Loucy (cell line): ENCODE measurements at regions not wholly inside any gene's neighbourhood (a gene's known extent, or its start where the extent isn't known, plus 50 kb on each side); places are given as distances from the start of the nearest gene placed in this dataset.

Experiments used
- H2AFZ ChIP-seq: fragments of 200-600 bp; sonication (generic); 2 replicates; pipeline ENCODE4 v1.6.0; 2016; ENCODE audit warnings: antibody characterized with exemption, mild to moderate bottlenecking, low read length, moderate library complexity
- H3F3A ChIP-seq: fragments of 200-600 bp; 2 replicates; pipeline ENCODE4 v1.6.0; 2016; ENCODE audit warnings: antibody characterized with exemption, low read depth, mild to moderate bottlenecking
- H3K27me3 ChIP-seq: fragments of 200-600 bp; sonication (generic); 2 replicates; pipeline ENCODE4 v1.6.1; 2014; ENCODE audit warnings: low read length, mild to moderate bottlenecking; ENCODE audit not compliant: insufficient read depth, poor library complexity, severe bottlenecking
- H3K36me3 ChIP-seq: fragments of 200-600 bp; sonication (generic); 2 replicates; pipeline ENCODE4 v1.6.1; 2016; ENCODE audit warnings: low read length; ENCODE audit not compliant: insufficient read depth
- H3K4me1 ChIP-seq: fragments of 200-600 bp; sonication (generic); 2 replicates; pipeline ENCODE4 v1.5.1; 2014; ENCODE audit warnings: low read length, mild to moderate bottlenecking; ENCODE audit not compliant: insufficient read depth, poor library complexity, severe bottlenecking
- H3K4me2 ChIP-seq: fragments of 200-600 bp; sonication (generic); 2 replicates; pipeline ENCODE4 v1.6.0; 2014; ENCODE audit warnings: antibody characterized with exemption, low read length, low read depth, mild to moderate bottlenecking; ENCODE audit not compliant: poor library complexity, severe bottlenecking
- H3K4me3 ChIP-seq: fragments of 200-600 bp; sonication (generic); 2 replicates; pipeline ENCODE4 v1.5.1; 2014; ENCODE audit warnings: low read length, mild to moderate bottlenecking, mixed read lengths; ENCODE audit not compliant: poor library complexity, severe bottlenecking
- H3K79me2 ChIP-seq: fragments of 200-600 bp; sonication (generic); 2 replicates; pipeline ENCODE4 v1.6.1; 2014; ENCODE audit warnings: low read length; ENCODE audit not compliant: insufficient read depth
- H3K9ac ChIP-seq: fragments of 200-600 bp; sonication (generic); 2 replicates; pipeline ENCODE4 v1.6.0; 2014; ENCODE audit warnings: mild to moderate bottlenecking, low read depth, low read length, moderate library complexity; ENCODE audit not compliant: poor library complexity, severe bottlenecking
- H3K9me2 ChIP-seq: fragments of 200-600 bp; sonication (generic); replicated peaks from 2 replicates; pipeline ENCODE4 v1.6.1; 2016; ENCODE audit warnings: low read depth, low read length, mixed read lengths
- H3K9me3 ChIP-seq: fragments of 200-600 bp; sonication (generic); 2 replicates; pipeline ENCODE4 v1.6.1; 2014; ENCODE audit warnings: mild to moderate bottlenecking, antibody characterized with exemption, low read length, low read depth; ENCODE audit not compliant: insufficient read depth
- H4K20me1 ChIP-seq: fragments of 200-600 bp; sonication (generic); 2 replicates; pipeline ENCODE4 v1.6.0; 2014; ENCODE audit warnings: antibody characterized with exemption, low read length, mild to moderate bottlenecking; ENCODE audit not compliant: insufficient read depth, poor library complexity, severe bottlenecking
- EZH2phosphoT487 ChIP-seq: fragments of 200-600 bp; IDR thresholded peaks from 2 replicates; pipeline ENCODE4 v1.6.1; 2018; ENCODE audit warnings: antibody characterized with exemption, mild to moderate bottlenecking, moderate library complexity, borderline replicate concordance
- TF ChIP-seq, protein P1 (sequence below): fragments of 200-600 bp; sonication (generic); conservative IDR thresholded peaks from 2 replicates; pipeline ENCODE4 v1.5.1; 2014; ENCODE audit warnings: mild to moderate bottlenecking, antibody characterized with exemption, low read length

DNA sequence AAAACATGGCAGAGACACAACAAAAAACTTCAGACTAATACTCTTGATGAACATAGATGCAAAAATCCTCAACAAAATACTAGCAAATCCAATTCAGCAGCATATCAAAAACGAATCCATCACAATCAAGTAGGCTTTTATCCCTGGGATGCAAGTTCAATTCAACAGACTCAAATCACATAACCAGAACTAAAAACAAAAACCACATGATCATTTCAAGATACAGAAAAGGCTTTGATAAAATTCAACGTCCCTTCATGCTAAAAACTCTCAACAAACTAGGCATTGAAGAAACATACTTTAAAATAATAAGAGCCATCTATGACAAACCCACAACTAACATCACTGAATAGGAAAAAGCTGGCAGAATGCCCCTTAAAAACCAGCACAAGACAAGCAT is 93.6 kb downstream of the TUSC1 start:
- H3K79me2 ChIP-seq, result no peaks in the 10 kb centered on the region
- no peak overlapping the region for H3K4me2 ChIP-seq
- H3K9me2 ChIP-seq, result no peaks in the 10 kb centered on the region
- no peak overlapping the region for H2AFZ ChIP-seq
- H3K36me3 ChIP-seq, result no peaks in the 10 kb centered on the region
- no peak overlapping the region for H3K4me3 ChIP-seq
- H3K27me3 ChIP-seq, result no peaks in the 10 kb centered on the region
- H3F3A ChIP-seq, result no peaks in the 10 kb centered on the region
- no peaks in the 10 kb centered on the region for H3K9me3 ChIP-seq
- no peaks in the 10 kb centered on the region for H3K4me1 ChIP-seq
- H4K20me1 ChIP-seq, result no peaks in the 10 kb centered on the region
- H3K9ac ChIP-seq, result no peak overlapping the region
- no peak for TF ChIP-seq EZH2phosphoT487
- TF ChIP-seq, protein P1, sequence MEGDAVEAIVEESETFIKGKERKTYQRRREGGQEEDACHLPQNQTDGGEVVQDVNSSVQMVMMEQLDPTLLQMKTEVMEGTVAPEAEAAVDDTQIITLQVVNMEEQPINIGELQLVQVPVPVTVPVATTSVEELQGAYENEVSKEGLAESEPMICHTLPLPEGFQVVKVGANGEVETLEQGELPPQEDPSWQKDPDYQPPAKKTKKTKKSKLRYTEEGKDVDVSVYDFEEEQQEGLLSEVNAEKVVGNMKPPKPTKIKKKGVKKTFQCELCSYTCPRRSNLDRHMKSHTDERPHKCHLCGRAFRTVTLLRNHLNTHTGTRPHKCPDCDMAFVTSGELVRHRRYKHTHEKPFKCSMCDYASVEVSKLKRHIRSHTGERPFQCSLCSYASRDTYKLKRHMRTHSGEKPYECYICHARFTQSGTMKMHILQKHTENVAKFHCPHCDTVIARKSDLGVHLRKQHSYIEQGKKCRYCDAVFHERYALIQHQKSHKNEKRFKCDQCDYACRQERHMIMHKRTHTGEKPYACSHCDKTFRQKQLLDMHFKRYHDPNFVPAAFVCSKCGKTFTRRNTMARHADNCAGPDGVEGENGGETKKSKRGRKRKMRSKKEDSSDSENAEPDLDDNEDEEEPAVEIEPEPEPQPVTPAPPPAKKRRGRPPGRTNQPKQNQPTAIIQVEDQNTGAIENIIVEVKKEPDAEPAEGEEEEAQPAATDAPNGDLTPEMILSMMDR, result no peak

DNA sequence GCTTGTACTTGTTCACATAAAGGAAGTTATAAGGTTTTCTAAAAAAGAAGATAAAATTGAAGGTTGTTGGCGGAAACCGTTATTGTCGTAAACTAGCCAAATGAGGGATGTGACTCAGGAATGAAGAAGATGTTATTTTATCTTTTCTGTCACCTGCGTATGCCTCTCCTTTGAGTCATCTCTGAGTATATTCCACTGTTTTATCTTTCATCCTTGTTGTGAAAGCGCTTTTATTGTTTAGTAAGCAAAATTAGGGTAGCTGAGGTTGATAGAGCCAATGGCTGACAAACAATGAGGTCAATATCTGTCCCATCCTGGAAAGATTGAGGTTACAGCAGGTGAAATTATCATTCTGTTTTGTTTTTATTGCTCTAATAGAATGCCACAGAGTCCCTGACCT is 105.0 kb downstream of the TUSC1 start:
- H3K27me3 ChIP-seq, result no peaks in the 10 kb centered on the region
- no peak overlapping the region for H3K9ac ChIP-seq
- no peaks in the 10 kb centered on the region for H3K79me2 ChIP-seq
- TF ChIP-seq, protein P1, result no peak
- no peak for TF ChIP-seq EZH2phosphoT487
- no peaks in the 10 kb centered on the region for H3K4me1 ChIP-seq
- H4K20me1 ChIP-seq, result no peaks in the 10 kb centered on the region
- H3K9me3 ChIP-seq, result no peaks in the 10 kb centered on the region
- H3F3A ChIP-seq, result no peaks in the 10 kb centered on the region
- no peaks in the 10 kb centered on the region for H3K36me3 ChIP-seq
- H3K9me2 ChIP-seq, result no peaks in the 10 kb centered on the region
- no peak overlapping the region for H3K4me3 ChIP-seq
- no peak overlapping the region for H3K4me2 ChIP-seq
- no peak overlapping the region for H2AFZ ChIP-seq

DNA sequence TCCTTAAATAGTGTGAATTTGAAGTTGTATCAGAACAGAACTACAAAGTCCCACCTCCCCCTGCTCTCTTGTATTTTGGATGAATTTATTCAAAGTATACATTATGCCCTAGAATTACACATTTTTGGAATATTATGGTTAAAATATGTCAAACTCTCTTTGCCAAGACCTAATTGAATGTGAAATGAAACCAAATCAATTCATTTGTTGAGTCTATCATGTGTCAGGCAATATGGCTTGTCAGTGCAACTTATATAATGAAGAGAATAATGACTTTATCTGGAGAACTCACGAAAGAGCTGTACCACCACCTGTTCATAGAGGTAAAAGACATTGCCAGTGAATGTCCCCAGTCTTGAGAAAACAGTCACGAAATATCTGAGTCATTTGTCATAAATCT is 106.8 kb downstream of the TUSC1 start:
- no peak overlapping the region for H3K4me2 ChIP-seq

More for the DNA sequence above, 106.8 kb downstream of the TUSC1 start:
- Histone ChIP-seq H3F3A (no peaks in the 10 kb centered on the region), H3K9ac (no peak overlapping the region), H3K27me3 (no peaks in the 10 kb centered on the region), H3K9me3 (no peaks in the 10 kb centered on the region), H2AFZ (no peak overlapping the region), H3K36me3 (no peaks in the 10 kb centered on the region), H3K79me2 (no peaks in the 10 kb centered on the region), H3K9me2 (no peaks in the 10 kb centered on the region), H3K4me1 (no peaks in the 10 kb centered on the region), H4K20me1 (no peaks in the 10 kb centered on the region), H3K4me3 (no peak overlapping the region)
- TF ChIP-seq, protein P1, result no peak
- TF ChIP-seq EZH2phosphoT487, result no peak
